HCT116 (cell line): ENCODE measurements at regions not wholly inside any gene's neighbourhood (a gene's known extent, or its start where the extent isn't known, plus 50 kb on each side); places are given as distances from the start of the nearest gene placed in this dataset.

Experiments
- ATAC-seq: fragments of 200-7000 bp; cut with Tn5 transposase; 2 replicates; pipeline ENCODE4 v1.9.1; 2020; ENCODE audit warnings: mild to moderate bottlenecking, moderate library complexity
- BruUV-seq: library from RNA; stranded (reverse); fragments of 400-500 nt; replicated peaks from 2 replicates; lab custom pipeline; 2021; lab: Mats Ljungman, UMichigan
- CTCF ChIA-PET: fragments of 300-600 bp; sonication (Branson Sonifier 250); formaldehyde crosslinking; loops from one replicate; lab custom pipeline; 2021; ENCODE audit warnings: antibody characterized with exemption; lab: Charles Lee
- POLR2A ChIA-PET: fragments of 300-600, 350-600 bp; sonication (Branson Sonifier 250); formaldehyde crosslinking; loops from one replicate; lab custom pipeline; 2021; ENCODE audit warnings: antibody characterized with exemption; lab: Charles Lee
- RAD21 ChIA-PET, 2 experiments: fragments of 300-600 bp; sonication (Branson Sonifier 250); formaldehyde crosslinking; loops; one replicate each; lab custom pipeline; 2023; ENCODE audit warnings: low total read pairs in 2 of 2; ENCODE audit not compliant: uncharacterized antibody in 2 of 2, unreplicated experiment in 2 of 2, low non-redundant PET in 1 of 2; lab: Charles Lee
- DNase-seq: peaks from one replicate; pipeline ENCODE4 v3.0.0-alpha.2; 2010; ENCODE audit warnings: low read depth, low spot score
- H2AFZ ChIP-seq: fragments of 200-600 bp; shearing (Covaris generic), sonication (generic); 2 replicates; pipeline ENCODE4 v1.6.1; 2017; ENCODE audit warnings: low read depth, mixed run types, mixed read lengths, antibody characterized with exemption, low read length; ENCODE audit not compliant: poor library complexity, severe bottlenecking
- H3K27ac ChIP-seq: 2 replicates; pipeline ENCODE4 v1.5.1; 2012; ENCODE audit warnings: low read depth, low read length
- H3K27me3 ChIP-seq: fragments of 200-600 bp; sonication (generic); 2 replicates; pipeline ENCODE4 v1.6.1; 2016; ENCODE audit warnings: mixed run types, low read length, mixed read lengths; ENCODE audit not compliant: insufficient read depth
- H3K36me3 ChIP-seq, 2 experiments: fragments of 200-500 bp in 1 of 2; fragments of 200-600 bp in 1 of 2; sonication (Bioruptor generic) in 1 of 2; sonication (generic) in 1 of 2; 2 replicates each; pipeline versions ENCODE4 v1.5.1 to v1.6.1; 2014 to 2016; ENCODE audit warnings: low read length in 2 of 2, inconsistent platforms in 1 of 2, mixed read lengths in 1 of 2, mixed run types in 1 of 2; ENCODE audit not compliant: insufficient read depth in 2 of 2, control insufficient read depth in 1 of 2
- H3K4me1 ChIP-seq, 2 experiments: fragments of 200-600 bp in 1 of 2; sonication (generic) in 1 of 2; 2 replicates each; pipeline versions ENCODE4 v1.5.1 to v1.6.1; 2012 to 2017; ENCODE audit warnings: low read length in 2 of 2, inconsistent platforms in 1 of 2, mild to moderate bottlenecking in 1 of 2, mixed read lengths in 1 of 2, mixed run types in 1 of 2, moderate library complexity in 1 of 2; ENCODE audit not compliant: insufficient read depth in 2 of 2, control insufficient read depth in 1 of 2
- H3K4me2 ChIP-seq: fragments of 200-600 bp; sonication (generic); 2 replicates; pipeline ENCODE4 v1.6.1; 2017; ENCODE audit warnings: mixed run types, low read length, mixed read lengths
- H3K4me3 ChIP-seq, 2 experiments: fragments of 200-600 bp in 1 of 2; sonication (generic) in 1 of 2; replicated peaks in 1 of 2; 2 replicates each; pipeline ENCODE4 v1.5.1; 2011 to 2016; ENCODE audit warnings: low read length in 2 of 2, control low read depth in 1 of 2, low read depth in 1 of 2, mild to moderate bottlenecking in 1 of 2, mixed read lengths in 1 of 2, mixed run types in 1 of 2
- H3K79me2 ChIP-seq: fragments of 200-600 bp; sonication (generic); 2 replicates; pipeline ENCODE4 v1.6.1; 2017; ENCODE audit warnings: mild to moderate bottlenecking, mixed run types, low read length, moderate library complexity, mixed read lengths; ENCODE audit not compliant: insufficient read depth
- H3K9ac ChIP-seq: fragments of 200-600 bp; sonication (generic); 2 replicates; pipeline ENCODE4 v1.6.1; 2016; ENCODE audit warnings: low read length, mixed read lengths
- H3K9me2 ChIP-seq: fragments of 200-600 bp; sonication (generic), shearing (Covaris generic); 2 replicates; pipeline ENCODE4 v1.6.1; 2017; ENCODE audit warnings: mixed run types, mild to moderate bottlenecking, moderate library complexity; ENCODE audit not compliant: insufficient read depth
- H3K9me3 ChIP-seq, 2 experiments: fragments of 200-500 bp in 1 of 2; fragments of 200-600 bp in 1 of 2; sonication (Bioruptor generic) in 1 of 2; sonication (generic) in 1 of 2; 2 replicates each; pipeline ENCODE4 v1.6.1; 2014 to 2017; ENCODE audit warnings: low read length in 2 of 2, mixed read lengths in 2 of 2, inconsistent platforms in 1 of 2, low read depth in 1 of 2, mild to moderate bottlenecking in 1 of 2, mixed run types in 1 of 2, moderate library complexity in 1 of 2; ENCODE audit not compliant: control insufficient read depth in 1 of 2, insufficient read depth in 1 of 2
- H4K20me1 ChIP-seq: fragments of 200-600 bp; sonication (generic), shearing (Covaris generic); 2 replicates; pipeline ENCODE4 v1.6.1; 2017; ENCODE audit warnings: mixed run types, mild to moderate bottlenecking, moderate library complexity; ENCODE audit not compliant: insufficient read depth
- EZH2phosphoT487 ChIP-seq: fragments of 200-600 bp; IDR thresholded peaks from 2 replicates; pipeline ENCODE4 v1.6.1; 2018; ENCODE audit warnings: antibody characterized with exemption, borderline replicate concordance
- JUND ChIP-seq: IDR thresholded peaks from 2 replicates; pipeline ENCODE4 v1.6.1; 2012
- SIN3A ChIP-seq: IDR thresholded peaks from 2 replicates; pipeline ENCODE4 v1.6.1; 2012; ENCODE audit warnings: low read depth
- SP1 ChIP-seq: IDR thresholded peaks from 2 replicates; pipeline ENCODE4 v1.6.1; 2012; ENCODE audit warnings: low read depth
- SRF ChIP-seq: IDR thresholded peaks from 2 replicates; pipeline ENCODE4 v1.6.1; 2012; ENCODE audit warnings: low read depth
- TCF7L2 ChIP-seq: IDR thresholded peaks from 2 replicates; pipeline ENCODE4 v1.7.0; 2011; ENCODE audit warnings: borderline replicate concordance, inconsistent platforms; ENCODE audit not compliant: insufficient read depth, insufficient read length; ENCODE audit errors: extremely low read depth
- ZFX ChIP-seq: fragments of 450-650 bp; IDR thresholded peaks from 2 replicates; pipeline ENCODE4 v1.6.1; 2017
- intact Hi-C: fragments of 100-400 bp; cut with micrococcal nuclease; formaldehyde crosslinking; loops from 2 replicates; pipeline ENCODE4 v1.10.0; 2022
- TF ChIP-seq, protein P1 (sequence below): IDR thresholded peaks from 2 replicates; pipeline ENCODE4 v1.6.1; 2012; ENCODE audit warnings: low read depth

DNA sequence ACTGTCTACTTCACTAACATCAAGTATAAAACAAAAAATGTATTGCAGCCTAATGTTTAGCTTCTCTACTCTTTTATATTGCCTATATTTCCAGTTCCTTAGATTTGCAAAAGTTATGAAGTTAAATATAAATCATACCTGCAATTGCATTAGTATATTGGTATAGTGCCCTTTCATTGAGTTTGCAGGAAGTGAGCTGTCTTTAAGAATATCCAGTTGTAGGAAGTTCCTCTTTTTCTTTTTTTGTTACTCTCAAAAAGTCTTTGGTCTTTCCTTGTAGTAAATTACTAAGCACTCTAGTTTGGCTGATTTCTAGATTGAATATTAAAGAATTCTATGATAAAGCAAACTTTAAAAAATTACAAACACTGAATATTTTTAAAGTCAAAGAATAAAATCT is 71.3 kb upstream of the FN1 start (continued):
- TF ChIP-seq, protein P1, sequence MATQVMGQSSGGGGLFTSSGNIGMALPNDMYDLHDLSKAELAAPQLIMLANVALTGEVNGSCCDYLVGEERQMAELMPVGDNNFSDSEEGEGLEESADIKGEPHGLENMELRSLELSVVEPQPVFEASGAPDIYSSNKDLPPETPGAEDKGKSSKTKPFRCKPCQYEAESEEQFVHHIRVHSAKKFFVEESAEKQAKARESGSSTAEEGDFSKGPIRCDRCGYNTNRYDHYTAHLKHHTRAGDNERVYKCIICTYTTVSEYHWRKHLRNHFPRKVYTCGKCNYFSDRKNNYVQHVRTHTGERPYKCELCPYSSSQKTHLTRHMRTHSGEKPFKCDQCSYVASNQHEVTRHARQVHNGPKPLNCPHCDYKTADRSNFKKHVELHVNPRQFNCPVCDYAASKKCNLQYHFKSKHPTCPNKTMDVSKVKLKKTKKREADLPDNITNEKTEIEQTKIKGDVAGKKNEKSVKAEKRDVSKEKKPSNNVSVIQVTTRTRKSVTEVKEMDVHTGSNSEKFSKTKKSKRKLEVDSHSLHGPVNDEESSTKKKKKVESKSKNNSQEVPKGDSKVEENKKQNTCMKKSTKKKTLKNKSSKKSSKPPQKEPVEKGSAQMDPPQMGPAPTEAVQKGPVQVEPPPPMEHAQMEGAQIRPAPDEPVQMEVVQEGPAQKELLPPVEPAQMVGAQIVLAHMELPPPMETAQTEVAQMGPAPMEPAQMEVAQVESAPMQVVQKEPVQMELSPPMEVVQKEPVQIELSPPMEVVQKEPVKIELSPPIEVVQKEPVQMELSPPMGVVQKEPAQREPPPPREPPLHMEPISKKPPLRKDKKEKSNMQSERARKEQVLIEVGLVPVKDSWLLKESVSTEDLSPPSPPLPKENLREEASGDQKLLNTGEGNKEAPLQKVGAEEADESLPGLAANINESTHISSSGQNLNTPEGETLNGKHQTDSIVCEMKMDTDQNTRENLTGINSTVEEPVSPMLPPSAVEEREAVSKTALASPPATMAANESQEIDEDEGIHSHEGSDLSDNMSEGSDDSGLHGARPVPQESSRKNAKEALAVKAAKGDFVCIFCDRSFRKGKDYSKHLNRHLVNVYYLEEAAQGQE: no peak
- TF ChIP-seq ZFX (no peak), SIN3A (no peak), JUND (no peak)

DNA sequence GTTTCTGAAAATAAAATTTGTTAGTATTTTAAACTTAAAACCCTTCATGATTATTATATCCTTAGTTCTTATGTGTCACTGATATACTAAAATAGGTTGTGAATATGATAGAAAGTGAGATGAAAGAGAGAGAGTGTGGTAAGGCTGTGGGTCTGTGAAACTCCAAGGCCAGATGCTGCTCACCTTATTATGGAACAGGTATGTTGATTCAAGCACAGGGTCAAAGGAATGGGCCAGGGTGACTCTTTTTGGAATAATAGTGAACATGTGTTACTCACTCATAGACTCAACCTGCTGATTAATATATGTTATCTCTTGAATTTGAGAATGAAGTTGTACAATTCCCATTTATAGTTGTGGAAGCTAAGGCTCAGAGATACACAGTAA is 70.7 kb upstream of the FN1 start:
- ChIA-PET POLR2A (no interaction called here), CTCF (no interaction called here)
- Histone ChIP-seq H3K4me3 (no peak overlapping the region), H3K4me2 (no peak overlapping the region), H3K9me3 (no peaks in the 10 kb centered on the region), H4K20me1 (no peaks in the 10 kb centered on the region), H3K4me1 (no peaks in the 10 kb centered on the region), H3K27me3 (no peaks in the 10 kb centered on the region), H3K9ac (no peak overlapping the region), H3K79me2 (no peaks in the 10 kb centered on the region), H3K36me3 (no peaks in the 10 kb centered on the region), H3K9me2 (no peaks in the 10 kb centered on the region), H2AFZ (no peak overlapping the region)
- ATAC-seq: no peak
- intact Hi-C loops: no loop called here
- no peak for DNase-seq
- no peak for TF ChIP-seq SRF
- no peak for TF ChIP-seq EZH2phosphoT487
- no peak for TF ChIP-seq SP1
- no peak for TF ChIP-seq TCF7L2
- no peak for TF ChIP-seq SIN3A
- TF ChIP-seq, all 23 proteins: peak for 0
- no TSS peak for BruUV-seq
- H3K27ac ChIP-seq: no peak overlapping the region
- RAD21 ChIA-PET: no interaction called here
